Muscle layer of duodenum (tissue), 2 donors: ENCODE measurements at regions not wholly inside any gene's neighbourhood (a gene's known extent, or its start where the extent isn't known, plus 50 kb on each side); places are given as distances from the start of the nearest gene placed in this dataset.
"Not testable (repeated sequence)": the region's sequence is repeated elsewhere in the genome, so short reads cannot be mapped to it uniquely, and the experiment has no call there.

ENCODE experiments used
- H3K27ac ChIP-seq: one replicate; pipeline ENCODE4 v1.7.0; 2013; ENCODE audit warnings: mild to moderate bottlenecking, low read length
- H3K27me3 ChIP-seq: one replicate; pipeline ENCODE4 v1.7.0; 2013; ENCODE audit warnings: low read depth, mild to moderate bottlenecking, control low read depth, low read length
- H3K36me3 ChIP-seq, 2 donors: one replicate each; pipeline ENCODE4 v1.7.0; 2013; ENCODE audit warnings: low read length in 2 of 2, control low read depth in 1 of 2, mild to moderate bottlenecking in 1 of 2; ENCODE audit not compliant: insufficient read depth in 2 of 2, control insufficient read depth in 1 of 2
- H3K4me1 ChIP-seq, 2 donors: one replicate each; pipeline ENCODE4 v1.7.0; 2013; ENCODE audit warnings: low read length in 2 of 2, mild to moderate bottlenecking in 2 of 2, control low read depth in 1 of 2, moderate library complexity in 1 of 2; ENCODE audit not compliant: insufficient read depth in 2 of 2, control insufficient read depth in 1 of 2
- H3K4me3 ChIP-seq, 2 donors: one replicate each; pipeline ENCODE4 v1.7.0; 2013; ENCODE audit warnings: low read length in 2 of 2, low read depth in 1 of 2, mild to moderate bottlenecking in 1 of 2
- H3K9me3 ChIP-seq, 2 donors: one replicate each; pipeline ENCODE4 v1.7.0; 2013; ENCODE audit warnings: low read length in 2 of 2, control low read depth in 1 of 2, mild to moderate bottlenecking in 1 of 2; ENCODE audit not compliant: control insufficient read depth in 1 of 2
- donor health status: healthy.

DNA sequence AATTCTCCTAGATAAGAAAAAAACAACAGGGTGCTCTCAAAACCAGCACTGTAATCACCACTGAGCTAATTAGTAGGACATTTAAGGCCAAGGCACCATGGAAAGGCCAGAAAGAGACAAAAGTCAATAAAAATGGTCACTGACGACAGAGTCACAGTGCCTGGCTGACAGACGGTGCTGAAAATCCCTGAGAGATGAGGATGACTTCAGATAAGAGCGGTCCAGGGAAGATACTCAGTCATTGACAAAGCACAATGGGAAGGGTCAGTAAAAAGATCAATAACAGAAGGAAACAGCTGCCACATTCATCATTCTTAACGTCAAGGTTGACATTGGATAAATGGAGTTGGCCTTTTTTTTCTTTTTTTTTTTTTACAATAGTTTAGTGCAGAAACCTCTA lies 261.0 kb downstream of the SPATA31A1 start:
- H3K27ac ChIP-seq, H3K4me3 ChIP-seq, H3K9me3 ChIP-seq, H3K27me3 ChIP-seq, H3K4me1 ChIP-seq, H3K36me3 ChIP-seq: not testable (repeated sequence)

DNA sequence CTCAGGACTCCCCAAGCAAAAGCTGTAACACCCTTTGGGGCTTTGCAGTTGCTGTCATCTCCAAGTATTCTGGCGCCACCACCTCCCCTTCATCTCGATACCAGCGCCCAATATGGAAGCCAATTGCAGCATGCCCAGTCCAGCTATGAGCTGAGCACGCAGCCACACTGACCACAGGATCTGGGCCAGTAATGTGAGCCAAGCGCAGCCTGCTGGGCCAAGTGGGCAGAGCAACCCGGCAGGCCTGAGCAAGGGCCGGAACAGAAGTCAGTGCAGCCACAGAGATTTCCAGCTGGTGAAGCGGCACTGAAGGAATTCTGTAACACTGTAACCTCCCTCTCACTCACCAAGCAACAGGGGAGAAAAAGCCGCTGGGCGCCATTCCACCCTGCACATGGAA lies 268.6 kb downstream of the SPATA31A1 start:
- H3K4me3 ChIP-seq, H3K9me3 ChIP-seq, H3K4me1 ChIP-seq, H3K36me3 ChIP-seq, H3K27me3 ChIP-seq, H3K27ac ChIP-seq: not testable (repeated sequence)

DNA sequence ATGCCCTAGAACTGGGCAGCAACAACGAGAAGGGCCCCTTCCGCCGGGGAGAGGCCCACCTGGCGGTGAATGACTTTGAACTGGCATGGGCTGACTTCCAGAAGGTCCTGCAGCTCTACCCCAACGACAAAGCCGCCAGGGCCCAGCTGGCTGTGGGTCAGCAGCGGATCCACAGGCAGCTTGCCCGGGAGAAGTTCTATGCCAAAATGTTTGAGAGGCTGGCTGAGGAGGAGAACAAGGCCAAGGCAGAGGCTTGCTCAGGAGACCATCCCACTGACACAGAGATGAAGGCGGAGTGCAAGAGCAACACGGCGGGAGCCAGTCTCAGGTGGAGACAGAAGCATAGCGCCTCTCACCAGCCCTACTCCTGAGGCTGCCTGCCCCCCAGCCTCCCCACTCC lies 276.6 kb downstream of the SPATA31A1 start:
- H3K27ac ChIP-seq, H3K27me3 ChIP-seq, H3K4me3 ChIP-seq, H3K36me3 ChIP-seq, H3K9me3 ChIP-seq, H3K4me1 ChIP-seq: not testable (repeated sequence)

DNA sequence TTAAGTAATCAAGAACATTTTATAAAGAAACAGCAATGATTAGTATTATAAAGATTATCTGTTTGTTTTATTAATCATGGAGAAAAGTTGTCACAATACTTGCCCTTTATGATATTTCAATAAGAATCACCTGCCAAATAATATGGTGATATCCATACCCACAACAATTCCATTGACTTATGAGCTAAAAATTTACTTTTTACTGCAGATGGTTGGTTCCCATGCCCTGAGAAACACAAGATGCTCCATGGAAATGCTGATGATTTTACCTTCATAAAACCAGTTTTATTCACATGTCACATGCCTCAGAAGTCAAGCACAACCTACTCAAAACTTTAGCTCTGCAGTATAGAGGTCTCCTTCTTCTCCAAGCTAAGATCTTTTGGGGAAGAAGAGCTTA lies 293.6 kb downstream of the SPATA31A1 start:
- H3K4me1 ChIP-seq, H3K4me3 ChIP-seq, H3K9me3 ChIP-seq, H3K27ac ChIP-seq, H3K27me3 ChIP-seq, H3K36me3 ChIP-seq: not testable (repeated sequence)

DNA sequence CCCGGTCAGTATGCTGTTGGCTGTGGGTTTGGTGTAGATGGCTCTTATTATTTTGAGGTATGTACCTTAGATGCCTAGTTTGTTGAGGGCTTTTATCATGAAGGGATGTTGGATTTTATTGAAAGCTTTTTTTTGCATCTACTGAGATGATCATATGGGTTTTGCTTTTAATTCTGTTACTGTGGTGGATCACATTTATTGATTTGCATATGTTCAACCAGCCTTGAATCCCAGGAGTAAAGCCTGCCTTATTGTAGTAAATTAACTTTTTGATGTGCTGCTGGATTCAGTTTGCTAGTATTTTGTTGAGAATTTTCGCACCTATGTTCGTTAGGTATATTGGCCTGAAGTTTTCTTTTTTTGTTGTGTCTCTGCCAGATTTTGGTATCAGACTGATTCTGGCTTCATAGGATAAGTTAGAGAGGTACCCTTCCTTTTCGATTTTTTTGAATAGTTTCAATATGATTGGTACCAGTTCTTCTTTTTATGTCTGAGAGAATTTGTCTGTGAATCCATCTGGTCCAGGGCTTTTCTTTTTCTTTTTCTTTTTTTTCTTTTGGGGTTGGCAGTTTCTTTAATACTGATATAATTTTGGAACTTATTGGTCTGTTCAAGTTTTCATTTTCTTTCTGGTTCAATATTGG lies 301.6 kb downstream of the SPATA31A1 start:
- H3K27me3 ChIP-seq, H3K36me3 ChIP-seq, H3K4me3 ChIP-seq, H3K9me3 ChIP-seq, H3K27ac ChIP-seq, H3K4me1 ChIP-seq: not testable (repeated sequence)

DNA sequence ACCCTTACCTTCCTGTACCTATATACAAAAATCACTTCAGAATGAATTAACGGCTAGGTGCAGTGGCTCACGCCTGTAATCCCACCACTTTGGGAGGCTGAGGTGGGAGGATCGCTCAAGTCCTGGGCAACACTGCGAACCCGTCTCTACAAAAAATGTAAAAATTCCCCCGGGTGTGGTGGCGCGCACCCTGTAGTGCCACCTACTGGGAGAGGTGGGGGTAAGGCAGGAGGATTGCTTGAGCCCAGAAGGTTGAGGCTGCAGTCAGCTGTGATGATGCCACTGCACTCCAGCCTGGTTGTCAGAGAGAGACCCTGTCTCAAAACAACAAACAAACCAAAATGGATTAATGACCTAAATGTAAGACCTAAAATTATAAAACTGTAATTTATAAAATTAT lies 307.6 kb downstream of the SPATA31A1 start:
- not testable (repeated sequence) for H3K27me3 ChIP-seq, H3K27ac ChIP-seq, H3K9me3 ChIP-seq, H3K36me3 ChIP-seq, H3K4me3 ChIP-seq, H3K4me1 ChIP-seq

DNA sequence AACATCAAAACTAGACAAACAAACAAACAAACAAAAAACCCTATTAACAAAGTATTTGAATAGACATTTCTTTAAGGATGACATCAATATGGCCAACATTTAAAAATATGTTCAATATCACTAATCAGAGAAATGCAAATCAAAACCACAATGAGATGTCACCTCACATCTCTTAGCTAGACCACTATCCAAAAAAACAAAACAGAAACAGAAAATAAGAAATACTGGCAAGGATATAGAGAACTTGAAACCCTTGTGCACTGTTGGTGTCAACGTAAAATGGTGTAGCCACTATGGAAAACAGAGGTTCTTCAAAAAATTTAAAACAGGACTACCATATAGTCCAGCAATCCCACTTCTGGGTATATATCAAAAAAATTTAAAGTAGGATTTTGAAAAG lies 308.2 kb downstream of the SPATA31A1 start:
- not testable (repeated sequence) for H3K4me1 ChIP-seq

DNA sequence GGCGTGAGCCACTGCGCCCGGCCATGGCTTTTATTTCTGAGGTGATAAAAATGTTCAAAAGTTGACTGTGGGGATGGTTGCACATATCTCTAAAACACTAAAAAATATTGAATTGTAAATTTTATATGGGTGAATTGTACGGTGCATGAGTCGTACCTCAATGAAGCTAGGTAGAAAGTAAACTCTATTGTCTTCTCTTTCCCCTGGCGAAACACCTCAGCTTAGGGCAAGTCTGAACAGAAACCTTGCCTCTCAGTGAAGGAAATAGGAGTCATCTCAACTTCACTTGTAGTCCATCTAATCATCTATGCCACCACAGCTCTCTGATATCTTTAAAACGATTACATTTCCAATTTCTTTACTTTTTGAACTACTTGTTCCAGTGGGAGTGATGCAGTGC lies 309.6 kb downstream of the SPATA31A1 start:
- H3K36me3 ChIP-seq, H3K27me3 ChIP-seq, H3K27ac ChIP-seq, H3K4me1 ChIP-seq, H3K9me3 ChIP-seq, H3K4me3 ChIP-seq: not testable (repeated sequence)

More for the DNA sequence above, 308.2 kb downstream of the SPATA31A1 start:
- not testable (repeated sequence) for H3K27me3 ChIP-seq, H3K9me3 ChIP-seq, H3K36me3 ChIP-seq, H3K4me3 ChIP-seq, H3K27ac ChIP-seq

DNA sequence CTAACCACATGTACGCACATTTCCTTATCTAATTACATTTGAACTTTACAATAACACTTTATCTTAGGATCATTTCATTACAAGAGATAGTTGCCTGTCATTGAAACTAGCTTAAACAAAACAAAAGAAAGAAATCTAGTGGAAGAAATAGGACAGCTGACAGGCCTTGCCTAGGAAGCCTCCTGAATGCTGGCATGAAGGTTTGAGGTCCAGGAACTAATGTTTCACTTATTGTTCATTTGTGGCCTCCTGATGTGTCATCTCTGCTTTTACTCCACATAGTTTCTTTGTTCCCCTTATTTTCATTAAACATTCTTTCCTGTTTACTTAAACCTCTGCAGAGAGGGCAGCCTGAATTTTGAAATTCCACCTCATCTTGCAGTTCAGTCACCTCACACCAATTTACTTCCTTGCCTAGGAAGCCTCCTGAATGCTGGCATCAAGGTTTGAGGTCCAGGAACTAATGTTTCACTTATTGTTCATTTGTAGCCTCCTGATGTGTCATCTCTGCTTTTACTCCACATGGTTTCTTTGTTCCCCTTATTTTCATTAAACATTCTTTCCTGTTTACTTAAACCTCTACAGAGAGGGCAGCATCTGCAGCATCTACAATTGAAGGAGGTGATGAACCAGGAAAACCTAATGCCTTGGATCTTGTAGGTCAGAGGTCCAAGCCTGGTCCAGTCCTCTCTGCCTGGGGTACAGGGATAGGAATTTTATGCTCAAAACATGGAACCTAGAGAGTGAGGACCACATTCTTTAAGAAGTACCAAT lies 319.2 kb downstream of the SPATA31A1 start:
- H3K9me3 ChIP-seq, H3K27me3 ChIP-seq, H3K4me3 ChIP-seq, H3K27ac ChIP-seq, H3K36me3 ChIP-seq, H3K4me1 ChIP-seq: not testable (repeated sequence)

DNA sequence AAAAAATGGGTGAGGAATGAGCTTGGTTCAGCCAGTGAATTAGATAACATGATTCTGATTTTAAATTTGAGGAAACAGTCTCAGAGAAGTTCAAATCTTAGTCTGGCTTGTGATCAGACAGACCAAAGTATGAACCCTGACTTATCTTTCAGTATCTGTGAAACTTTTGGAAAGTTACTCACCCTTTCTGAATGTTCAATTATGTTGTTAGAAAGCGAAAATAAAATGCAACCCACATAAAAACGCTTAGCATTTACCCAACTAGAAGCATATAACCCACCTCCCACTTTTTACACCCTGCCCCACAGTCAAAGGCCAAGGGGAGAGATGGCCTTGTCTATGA lies 319.7 kb downstream of the SPATA31A1 start:
- H3K4me3 ChIP-seq, H3K9me3 ChIP-seq, H3K27me3 ChIP-seq, H3K27ac ChIP-seq, H3K4me1 ChIP-seq, H3K36me3 ChIP-seq: not testable (repeated sequence)

DNA sequence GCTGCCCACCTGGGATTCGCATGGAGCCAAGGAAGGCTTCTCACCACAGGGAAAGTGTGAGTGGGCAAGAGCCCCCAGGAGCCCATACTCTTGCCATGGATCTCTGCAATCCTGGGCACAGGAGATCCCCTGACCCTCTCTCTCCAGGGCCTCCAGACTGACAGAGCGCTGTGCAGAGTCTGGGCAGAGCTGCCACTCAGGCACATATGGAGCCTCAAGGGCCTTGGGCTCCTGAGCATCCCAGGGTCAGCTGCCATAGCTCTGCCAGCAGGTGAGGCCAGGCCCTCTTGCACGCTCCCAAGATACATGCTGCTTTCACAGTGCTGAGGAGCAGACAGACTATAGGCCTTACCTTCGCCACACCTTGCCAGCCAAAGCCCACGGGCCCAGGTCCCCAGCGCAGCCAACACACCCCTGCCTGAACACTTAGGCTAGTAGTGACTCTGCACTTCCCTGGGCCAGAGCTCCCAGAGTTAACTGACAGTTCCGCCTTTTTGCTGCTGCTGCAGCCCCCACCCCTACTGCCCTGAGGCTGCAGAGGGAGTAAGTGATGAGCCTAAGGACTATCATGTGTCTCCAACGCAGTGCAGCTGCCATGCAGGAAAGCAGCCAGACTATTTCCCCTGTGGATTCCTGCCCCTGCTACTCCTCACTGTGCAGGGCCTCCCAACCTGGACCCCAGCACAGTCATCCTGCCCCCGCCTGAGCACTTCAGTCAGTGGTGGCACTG lies 323.2 kb downstream of the SPATA31A1 start:
- not testable (repeated sequence) for H3K27me3 ChIP-seq, H3K27ac ChIP-seq, H3K4me3 ChIP-seq, H3K9me3 ChIP-seq, H3K4me1 ChIP-seq, H3K36me3 ChIP-seq
